HCT116 (cell line): ENCODE measurements at regions not wholly inside any gene's neighbourhood (a gene's known extent, or its start where the extent isn't known, plus 50 kb on each side); places are given as distances from the start of the nearest gene placed in this dataset.
A peak's percentile ranks its signal among the peaks of the same experiment; 100 is the strongest.

ENCODE experiments used
- ATAC-seq: fragments of 200-7000 bp; cut with Tn5 transposase; 2 replicates; pipeline ENCODE4 v1.9.1; 2020; ENCODE audit warnings: mild to moderate bottlenecking, moderate library complexity
- BruUV-seq: library from RNA; stranded (reverse); fragments of 400-500 nt; replicated peaks from 2 replicates; lab custom pipeline; 2021; lab: Mats Ljungman, UMichigan
- CTCF ChIA-PET: fragments of 300-600 bp; sonication (Branson Sonifier 250); formaldehyde crosslinking; loops from one replicate; lab custom pipeline; 2021; ENCODE audit warnings: antibody characterized with exemption; lab: Charles Lee
- POLR2A ChIA-PET: fragments of 300-600, 350-600 bp; sonication (Branson Sonifier 250); formaldehyde crosslinking; loops from one replicate; lab custom pipeline; 2021; ENCODE audit warnings: antibody characterized with exemption; lab: Charles Lee
- RAD21 ChIA-PET, 2 experiments: fragments of 300-600 bp; sonication (Branson Sonifier 250); formaldehyde crosslinking; loops; one replicate each; lab custom pipeline; 2023; ENCODE audit warnings: low total read pairs in 2 of 2; ENCODE audit not compliant: uncharacterized antibody in 2 of 2, unreplicated experiment in 2 of 2, low non-redundant PET in 1 of 2; lab: Charles Lee
- DNase-seq: peaks from one replicate; pipeline ENCODE4 v3.0.0-alpha.2; 2010; ENCODE audit warnings: low read depth, low spot score
- H2AFZ ChIP-seq: fragments of 200-600 bp; shearing (Covaris generic), sonication (generic); 2 replicates; pipeline ENCODE4 v1.6.1; 2017; ENCODE audit warnings: low read depth, mixed run types, mixed read lengths, antibody characterized with exemption, low read length; ENCODE audit not compliant: poor library complexity, severe bottlenecking
- H3K27ac ChIP-seq: 2 replicates; pipeline ENCODE4 v1.5.1; 2012; ENCODE audit warnings: low read depth, low read length
- H3K27me3 ChIP-seq: fragments of 200-600 bp; sonication (generic); 2 replicates; pipeline ENCODE4 v1.6.1; 2016; ENCODE audit warnings: mixed run types, low read length, mixed read lengths; ENCODE audit not compliant: insufficient read depth
- H3K36me3 ChIP-seq, 2 experiments: fragments of 200-500 bp in 1 of 2; fragments of 200-600 bp in 1 of 2; sonication (Bioruptor generic) in 1 of 2; sonication (generic) in 1 of 2; 2 replicates each; pipeline versions ENCODE4 v1.5.1 to v1.6.1; 2014 to 2016; ENCODE audit warnings: low read length in 2 of 2, inconsistent platforms in 1 of 2, mixed read lengths in 1 of 2, mixed run types in 1 of 2; ENCODE audit not compliant: insufficient read depth in 2 of 2, control insufficient read depth in 1 of 2
- H3K4me1 ChIP-seq, 2 experiments: fragments of 200-600 bp in 1 of 2; sonication (generic) in 1 of 2; 2 replicates each; pipeline versions ENCODE4 v1.5.1 to v1.6.1; 2012 to 2017; ENCODE audit warnings: low read length in 2 of 2, inconsistent platforms in 1 of 2, mild to moderate bottlenecking in 1 of 2, mixed read lengths in 1 of 2, mixed run types in 1 of 2, moderate library complexity in 1 of 2; ENCODE audit not compliant: insufficient read depth in 2 of 2, control insufficient read depth in 1 of 2
- H3K4me2 ChIP-seq: fragments of 200-600 bp; sonication (generic); 2 replicates; pipeline ENCODE4 v1.6.1; 2017; ENCODE audit warnings: mixed run types, low read length, mixed read lengths
- H3K4me3 ChIP-seq, 2 experiments: fragments of 200-600 bp in 1 of 2; sonication (generic) in 1 of 2; replicated peaks in 1 of 2; 2 replicates each; pipeline ENCODE4 v1.5.1; 2011 to 2016; ENCODE audit warnings: low read length in 2 of 2, control low read depth in 1 of 2, low read depth in 1 of 2, mild to moderate bottlenecking in 1 of 2, mixed read lengths in 1 of 2, mixed run types in 1 of 2
- H3K79me2 ChIP-seq: fragments of 200-600 bp; sonication (generic); 2 replicates; pipeline ENCODE4 v1.6.1; 2017; ENCODE audit warnings: mild to moderate bottlenecking, mixed run types, low read length, moderate library complexity, mixed read lengths; ENCODE audit not compliant: insufficient read depth
- H3K9ac ChIP-seq: fragments of 200-600 bp; sonication (generic); 2 replicates; pipeline ENCODE4 v1.6.1; 2016; ENCODE audit warnings: low read length, mixed read lengths
- H3K9me2 ChIP-seq: fragments of 200-600 bp; sonication (generic), shearing (Covaris generic); 2 replicates; pipeline ENCODE4 v1.6.1; 2017; ENCODE audit warnings: mixed run types, mild to moderate bottlenecking, moderate library complexity; ENCODE audit not compliant: insufficient read depth
- H3K9me3 ChIP-seq, 2 experiments: fragments of 200-500 bp in 1 of 2; fragments of 200-600 bp in 1 of 2; sonication (Bioruptor generic) in 1 of 2; sonication (generic) in 1 of 2; 2 replicates each; pipeline ENCODE4 v1.6.1; 2014 to 2017; ENCODE audit warnings: low read length in 2 of 2, mixed read lengths in 2 of 2, inconsistent platforms in 1 of 2, low read depth in 1 of 2, mild to moderate bottlenecking in 1 of 2, mixed run types in 1 of 2, moderate library complexity in 1 of 2; ENCODE audit not compliant: control insufficient read depth in 1 of 2, insufficient read depth in 1 of 2
- H4K20me1 ChIP-seq: fragments of 200-600 bp; sonication (generic), shearing (Covaris generic); 2 replicates; pipeline ENCODE4 v1.6.1; 2017; ENCODE audit warnings: mixed run types, mild to moderate bottlenecking, moderate library complexity; ENCODE audit not compliant: insufficient read depth
- EGR1 ChIP-seq: IDR thresholded peaks from 2 replicates; pipeline ENCODE4 v1.6.1; 2012; ENCODE audit warnings: low read depth
- JUND ChIP-seq: IDR thresholded peaks from 2 replicates; pipeline ENCODE4 v1.6.1; 2012
- POLR2AphosphoS5 ChIP-seq: IDR thresholded peaks from 2 replicates; pipeline ENCODE4 v1.6.1; 2011; ENCODE audit warnings: mild to moderate bottlenecking, low read depth, low read length, moderate library complexity
- RAD21 ChIP-seq: IDR thresholded peaks from 2 replicates; pipeline ENCODE4 v1.6.1; 2012; ENCODE audit warnings: low read depth, mild to moderate bottlenecking
- YY1 ChIP-seq: IDR thresholded peaks from 2 replicates; pipeline ENCODE4 v1.6.1; 2011; ENCODE audit warnings: low read length, low read depth, moderate library complexity, mild to moderate bottlenecking; ENCODE audit not compliant: insufficient replicate concordance; ENCODE audit errors: extremely low read depth
- intact Hi-C: fragments of 100-400 bp; cut with micrococcal nuclease; formaldehyde crosslinking; loops from 2 replicates; pipeline ENCODE4 v1.10.0; 2022
- TF ChIP-seq, protein P1 (sequence below): IDR thresholded peaks from 2 replicates; pipeline ENCODE4 v1.6.1; 2012; ENCODE audit warnings: low read depth
- TF ChIP-seq, protein P2 (sequence below), 3 experiments: fragments of 200-600 bp in 1 of 3; sonication (generic) in 1 of 3; IDR thresholded peaks in 2 of 3; conservative IDR thresholded peaks in 1 of 3; 2 replicates each; pipeline ENCODE4 v1.5.1; 2012 to 2017; ENCODE audit warnings: low read depth in 2 of 3, low read length in 2 of 3, antibody characterized with exemption in 1 of 3, borderline replicate concordance in 1 of 3, control low read depth in 1 of 3, mild to moderate bottlenecking in 1 of 3, mixed read lengths in 1 of 3, mixed run types in 1 of 3, moderate library complexity in 1 of 3; ENCODE audit not compliant: insufficient read depth in 1 of 3

DNA sequence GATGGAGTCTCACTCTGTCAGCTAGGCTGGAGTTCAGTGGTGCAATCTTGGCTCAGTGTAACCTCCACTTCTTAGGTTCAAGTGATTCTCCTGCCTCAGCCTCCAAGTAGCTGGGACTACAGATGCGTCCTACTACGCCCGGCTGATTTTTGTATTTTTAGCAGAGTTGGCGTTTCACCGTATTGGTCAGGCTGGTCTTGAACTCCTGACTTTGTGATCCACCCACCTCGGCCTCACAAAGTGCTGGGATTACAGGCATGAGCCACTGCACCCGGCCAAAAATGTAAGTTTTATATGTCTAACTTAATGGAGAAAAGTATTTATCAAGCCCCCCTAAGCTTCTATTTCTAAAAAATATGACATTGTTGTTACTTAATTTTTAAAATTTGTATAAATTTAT is 98.2 kb upstream of the RIOK2 start:
- no peaks in the 10 kb centered on the region for H4K20me1 ChIP-seq
- no peaks in the 10 kb centered on the region for H3K27me3 ChIP-seq
- no peaks in the 10 kb centered on the region for H3K79me2 ChIP-seq
- no peaks in the 10 kb centered on the region for H3K9me2 ChIP-seq
- ChIA-PET CTCF (no interaction called here), RAD21 (no interaction called here), POLR2A (no interaction called here)
- H3K4me2 ChIP-seq: no peak overlapping the region
- no TSS peak for BruUV-seq
- ATAC-seq (no peak), DNase-seq (no peak)
- H3K9me3 ChIP-seq: no peaks in the 10 kb centered on the region; a peak in 1 of 4 replicates
- no peak overlapping the region for H3K4me3 ChIP-seq
- no peak overlapping the region for H2AFZ ChIP-seq
- intact Hi-C loops: no loop called here
- no peaks in the 10 kb centered on the region for H3K4me1 ChIP-seq
- no peak overlapping the region for H3K27ac ChIP-seq
- no peaks in the 10 kb centered on the region for H3K36me3 ChIP-seq
- H3K9ac ChIP-seq: no peak overlapping the region
- TF ChIP-seq JUND (no peak), YY1 (no peak), EGR1 (no peak)
- TF ChIP-seq, protein P1, sequence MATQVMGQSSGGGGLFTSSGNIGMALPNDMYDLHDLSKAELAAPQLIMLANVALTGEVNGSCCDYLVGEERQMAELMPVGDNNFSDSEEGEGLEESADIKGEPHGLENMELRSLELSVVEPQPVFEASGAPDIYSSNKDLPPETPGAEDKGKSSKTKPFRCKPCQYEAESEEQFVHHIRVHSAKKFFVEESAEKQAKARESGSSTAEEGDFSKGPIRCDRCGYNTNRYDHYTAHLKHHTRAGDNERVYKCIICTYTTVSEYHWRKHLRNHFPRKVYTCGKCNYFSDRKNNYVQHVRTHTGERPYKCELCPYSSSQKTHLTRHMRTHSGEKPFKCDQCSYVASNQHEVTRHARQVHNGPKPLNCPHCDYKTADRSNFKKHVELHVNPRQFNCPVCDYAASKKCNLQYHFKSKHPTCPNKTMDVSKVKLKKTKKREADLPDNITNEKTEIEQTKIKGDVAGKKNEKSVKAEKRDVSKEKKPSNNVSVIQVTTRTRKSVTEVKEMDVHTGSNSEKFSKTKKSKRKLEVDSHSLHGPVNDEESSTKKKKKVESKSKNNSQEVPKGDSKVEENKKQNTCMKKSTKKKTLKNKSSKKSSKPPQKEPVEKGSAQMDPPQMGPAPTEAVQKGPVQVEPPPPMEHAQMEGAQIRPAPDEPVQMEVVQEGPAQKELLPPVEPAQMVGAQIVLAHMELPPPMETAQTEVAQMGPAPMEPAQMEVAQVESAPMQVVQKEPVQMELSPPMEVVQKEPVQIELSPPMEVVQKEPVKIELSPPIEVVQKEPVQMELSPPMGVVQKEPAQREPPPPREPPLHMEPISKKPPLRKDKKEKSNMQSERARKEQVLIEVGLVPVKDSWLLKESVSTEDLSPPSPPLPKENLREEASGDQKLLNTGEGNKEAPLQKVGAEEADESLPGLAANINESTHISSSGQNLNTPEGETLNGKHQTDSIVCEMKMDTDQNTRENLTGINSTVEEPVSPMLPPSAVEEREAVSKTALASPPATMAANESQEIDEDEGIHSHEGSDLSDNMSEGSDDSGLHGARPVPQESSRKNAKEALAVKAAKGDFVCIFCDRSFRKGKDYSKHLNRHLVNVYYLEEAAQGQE: no peak
- TF ChIP-seq, all 23 proteins: peak for 0

DNA sequence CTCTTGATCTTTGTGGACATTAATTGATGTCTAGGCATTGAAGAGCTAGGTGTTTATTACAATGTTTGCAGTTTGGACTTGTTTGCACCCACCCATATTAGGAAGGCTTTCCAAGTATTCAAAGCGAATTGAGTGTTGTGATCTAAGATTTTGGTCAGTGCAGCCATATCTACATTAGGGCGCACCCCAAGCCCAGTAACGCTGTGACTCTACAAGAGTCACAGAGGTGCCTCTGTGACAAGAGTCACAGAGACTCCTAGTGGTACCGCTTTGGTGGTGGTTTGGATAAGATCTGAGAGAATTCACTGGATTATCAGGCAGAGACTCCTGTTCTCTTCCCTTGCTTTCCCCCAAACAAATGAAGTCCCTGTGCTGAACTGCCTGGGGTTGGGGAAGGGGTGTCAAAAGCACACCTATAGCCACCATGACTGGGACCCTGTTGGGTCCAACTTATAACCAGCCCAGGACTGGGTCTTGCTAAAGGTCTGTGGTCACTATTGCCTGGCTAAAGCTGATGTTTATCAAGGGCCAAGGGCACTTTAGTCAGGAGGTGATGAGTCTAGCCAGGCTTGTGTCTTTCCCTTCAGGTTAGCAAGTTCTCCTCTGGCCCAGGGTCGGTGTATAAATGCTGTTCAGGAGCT is 114.1 kb upstream of the RIOK2 start:
- no TSS peak for BruUV-seq
- CTCF ChIA-PET: interaction anchor here (0.7 to 1.5 kb wide), 4 partner anchors 66 to 1499 kb away, joined by 3 to 7 read pairs (median 6); no protein-coding TSS in a partner anchor

More for the DNA sequence above, 114.1 kb upstream of the RIOK2 start:
- Histone ChIP-seq H3K9ac (no peak overlapping the region), H3K4me3 (no peak overlapping the region), H2AFZ (no peak overlapping the region), H3K4me1 (no peaks in the 10 kb centered on the region)
- ATAC-seq: peak; percentile 100
- TF ChIP-seq RAD21: peak; percentile 77
- TF ChIP-seq, protein P2, sequence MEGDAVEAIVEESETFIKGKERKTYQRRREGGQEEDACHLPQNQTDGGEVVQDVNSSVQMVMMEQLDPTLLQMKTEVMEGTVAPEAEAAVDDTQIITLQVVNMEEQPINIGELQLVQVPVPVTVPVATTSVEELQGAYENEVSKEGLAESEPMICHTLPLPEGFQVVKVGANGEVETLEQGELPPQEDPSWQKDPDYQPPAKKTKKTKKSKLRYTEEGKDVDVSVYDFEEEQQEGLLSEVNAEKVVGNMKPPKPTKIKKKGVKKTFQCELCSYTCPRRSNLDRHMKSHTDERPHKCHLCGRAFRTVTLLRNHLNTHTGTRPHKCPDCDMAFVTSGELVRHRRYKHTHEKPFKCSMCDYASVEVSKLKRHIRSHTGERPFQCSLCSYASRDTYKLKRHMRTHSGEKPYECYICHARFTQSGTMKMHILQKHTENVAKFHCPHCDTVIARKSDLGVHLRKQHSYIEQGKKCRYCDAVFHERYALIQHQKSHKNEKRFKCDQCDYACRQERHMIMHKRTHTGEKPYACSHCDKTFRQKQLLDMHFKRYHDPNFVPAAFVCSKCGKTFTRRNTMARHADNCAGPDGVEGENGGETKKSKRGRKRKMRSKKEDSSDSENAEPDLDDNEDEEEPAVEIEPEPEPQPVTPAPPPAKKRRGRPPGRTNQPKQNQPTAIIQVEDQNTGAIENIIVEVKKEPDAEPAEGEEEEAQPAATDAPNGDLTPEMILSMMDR (IDR thresholded peaks at IDR 0.05 in 2 of 3, conservative IDR thresholded peaks at IDR 0.05 in 1 of 3; ENCODE audit: borderline replicate concordance in 1 of 3, insufficient read depth in 1 of 3, low read depth in 2 of 3, low read length in 2 of 3): peak; percentile 65 to 94 (median 72)
- no peak for TF ChIP-seq POLR2AphosphoS5
- TF ChIP-seq, all 23 proteins: peak for 2
- intact Hi-C loops: loop anchor here (1.0 to 10.0 kb wide), 3 partner anchors 237 to 1530 kb away; no protein-coding TSS in a partner anchor
- Histone ChIP-seq H3K9me3 (no peaks in the 10 kb centered on the region), H3K79me2 (no peaks in the 10 kb centered on the region), H3K4me2 (no peak overlapping the region), H4K20me1 (no peaks in the 10 kb centered on the region), H3K9me2 (no peaks in the 10 kb centered on the region), H3K36me3 (no peaks in the 10 kb centered on the region), H3K27me3 (no peaks in the 10 kb centered on the region), H3K27ac (no peak overlapping the region)
- POLR2A ChIA-PET: no interaction called here
- DNase-seq: peak; percentile 60
- RAD21 ChIA-PET: interaction anchor here in 1 of 2 experiments (0.7 kb wide), 1 partner anchor 237 kb away, joined by 3 read pairs; no protein-coding TSS in a partner anchor
